Activated CD4-positive, alpha-beta memory T cell treated with anti-CD3 and anti-CD28 coated beads, Interleukin-2, amount 10 ng/mL, durations not matched to agents 7 days and 5 days (primary cell): ENCODE measurements at regions not wholly inside any gene's neighbourhood (a gene's known extent, or its start where the extent isn't known, plus 50 kb on each side); places are given as distances from the start of the nearest gene placed in this dataset.
A peak's percentile ranks its signal among the peaks of the same experiment; 100 is the strongest.

Experiments
- CTCF ChIA-PET: fragments of 350-600 bp; sonication (Branson Sonifier 250); formaldehyde crosslinking; loops from one replicate; lab custom pipeline; 2021; ENCODE audit warnings: antibody characterized with exemption, inconsistent platforms; lab: Charles Lee
- POLR2A ChIA-PET: fragments of 350-600 bp; sonication (Branson Sonifier 250); formaldehyde crosslinking; loops from one replicate; lab custom pipeline; 2021; ENCODE audit warnings: antibody characterized with exemption; lab: Charles Lee
- DNase-seq: peaks from one replicate; pipeline ENCODE4 v3.0.0-alpha.2; 2020
- H3K27ac Mint-ChIP-seq: one replicate; pipeline ENCODE4 v1.8.0; 2021; ENCODE audit warnings: mild to moderate bottlenecking, mixed read lengths
- H3K27me3 Mint-ChIP-seq: one replicate; pipeline ENCODE4 v1.8.0; 2021; ENCODE audit warnings: mixed read lengths
- H3K36me3 Mint-ChIP-seq: one replicate; pipeline ENCODE4 v1.8.0; 2021; ENCODE audit warnings: low read depth, mixed read lengths
- H3K4me1 Mint-ChIP-seq: one replicate; pipeline ENCODE4 v1.8.0; 2021; ENCODE audit warnings: mixed read lengths
- H3K4me3 Mint-ChIP-seq: one replicate; pipeline ENCODE4 v1.8.0; 2021; ENCODE audit warnings: mild to moderate bottlenecking, mixed read lengths
- H3K9me3 Mint-ChIP-seq: one replicate; pipeline ENCODE4 v1.8.0; 2021; ENCODE audit warnings: mixed read lengths

- H3K36me3 Mint-ChIP-seq: no peaks in the 10 kb centered on the region
- H3K27ac Mint-ChIP-seq: no peak overlapping the region
- no peak overlapping the region for H3K4me3 Mint-ChIP-seq
- CTCF ChIA-PET: no interaction called here
- POLR2A ChIA-PET: no interaction called here
- DNase-seq: no peak
- H3K9me3 Mint-ChIP-seq: peaks cover 2% of the 10 kb centered on the region
- peaks cover 23% of the 10 kb centered on the region for H3K27me3 Mint-ChIP-seq
- peaks cover 13% of the 10 kb centered on the region for H3K4me1 Mint-ChIP-seq
These were observed 57.6 kb upstream of the RGMA start for GRCh38 chr15:93146601-93147000.

- peaks cover 21% of the 10 kb centered on the region for H3K27me3 Mint-ChIP-seq
- DNase-seq: no peak
- H3K27ac Mint-ChIP-seq: no peak overlapping the region
- peaks cover 14% of the 10 kb centered on the region for H3K4me1 Mint-ChIP-seq
- no peaks in the 10 kb centered on the region for H3K36me3 Mint-ChIP-seq
- POLR2A ChIA-PET: no interaction called here
- peaks cover 2% of the 10 kb centered on the region for H3K9me3 Mint-ChIP-seq
- H3K4me3 Mint-ChIP-seq: no peak overlapping the region
- CTCF ChIA-PET: no interaction called here
These were observed 57.2 kb upstream of the RGMA start for GRCh38 chr15:93146196-93146595.

- no peak for DNase-seq
- H3K27me3 Mint-ChIP-seq: peaks cover 15% of the 10 kb centered on the region
- no peak overlapping the region for H3K4me3 Mint-ChIP-seq
- peaks cover 2% of the 10 kb centered on the region for H3K9me3 Mint-ChIP-seq
- H3K36me3 Mint-ChIP-seq: peaks cover 5% of the 10 kb centered on the region
- H3K27ac Mint-ChIP-seq: no peak overlapping the region
- H3K4me1 Mint-ChIP-seq: peaks cover 24% of the 10 kb centered on the region
- POLR2A ChIA-PET: no interaction called here
- CTCF ChIA-PET: interaction anchor here (0.5 kb wide), 1 partner anchor 978 kb away, joined by 4 read pairs; no protein-coding TSS in a partner anchor
These were observed 55.6 kb upstream of the RGMA start for GRCh38 chr15:93144463-93145236.

- DNase-seq: no peak
- H3K9me3 Mint-ChIP-seq: peaks cover 2% of the 10 kb centered on the region
- peaks cover 12% of the 10 kb centered on the region for H3K27me3 Mint-ChIP-seq
- peaks cover 24% of the 10 kb centered on the region for H3K4me1 Mint-ChIP-seq
- H3K36me3 Mint-ChIP-seq: peaks cover 5% of the 10 kb centered on the region
- ChIA-PET POLR2A (no interaction called here), CTCF (no interaction called here)
- no peak overlapping the region for H3K27ac Mint-ChIP-seq
- no peak overlapping the region for H3K4me3 Mint-ChIP-seq
These were observed 54.2 kb upstream of the RGMA start for GRCh38 chr15:93143186-93143585.

GRCh38 chr15:93141371-93141794 lies 52.4 kb upstream of the RGMA start:
- Mint-ChIP-seq H3K27me3 (peaks cover 12% of the 10 kb centered on the region), H3K27ac (peak overlapping the region; percentile 62), H3K4me1 (peaks cover 26% of the 10 kb centered on the region), H3K36me3 (peaks cover 5% of the 10 kb centered on the region), H3K4me3 (peak overlapping the region; percentile 48), H3K9me3 (peaks cover 2% of the 10 kb centered on the region)
- peak; percentile 51 for DNase-seq
- POLR2A ChIA-PET: no interaction called here
- CTCF ChIA-PET: interaction anchor here (0.6 to 1.9 kb wide), 5 partner anchors 11 to 343 kb away, joined by 3 to 8 read pairs (median 4); no protein-coding TSS in a partner anchor

- Mint-ChIP-seq H3K27me3 (peaks cover 8% of the 10 kb centered on the region), H3K4me1 (peaks cover 26% of the 10 kb centered on the region), H3K27ac (no peak overlapping the region), H3K36me3 (peaks cover 5% of the 10 kb centered on the region), H3K9me3 (peaks cover 2% of the 10 kb centered on the region), H3K4me3 (no peak overlapping the region)
- CTCF ChIA-PET: no interaction called here
- POLR2A ChIA-PET: no interaction called here
- no peak for DNase-seq
These were observed 50.4 kb upstream of the RGMA start for GRCh38 chr15:93139436-93139835.

GRCh38 chr15:93138681-93139250 lies 49.8 kb upstream of the RGMA start:
- H3K4me3 Mint-ChIP-seq: no peak overlapping the region
- peaks cover 8% of the 10 kb centered on the region for H3K27me3 Mint-ChIP-seq
- H3K9me3 Mint-ChIP-seq: peaks cover 2% of the 10 kb centered on the region
- peaks cover 5% of the 10 kb centered on the region for H3K36me3 Mint-ChIP-seq
- H3K27ac Mint-ChIP-seq: no peak overlapping the region
- no peak for DNase-seq
- POLR2A ChIA-PET: no interaction called here
- peaks cover 26% of the 10 kb centered on the region for H3K4me1 Mint-ChIP-seq
- CTCF ChIA-PET: no interaction called here
